ENCODE measurements at regions not wholly inside any gene's neighbourhood (a gene's known extent, or its start where the extent isn't known, plus 50 kb on each side); places are given as distances from the start of the nearest gene placed in this dataset.

- Histone ChIP-seq H3K4me1 (ENCODE audit: insufficient read depth, poor library complexity, severe bottlenecking) (no peaks in the 10 kb centered on the region), H3K27ac (ENCODE audit: poor library complexity, severe bottlenecking) (peak overlapping the region; percentile 12), H3K27me3 (ENCODE audit: insufficient read depth, poor library complexity, severe bottlenecking) (no peaks in the 10 kb centered on the region), H3K36me3 (ENCODE audit: low read depth) (no peaks in the 10 kb centered on the region), H3K9me3 (ENCODE audit: severe bottlenecking) (no peaks in the 10 kb centered on the region), H3K4me3 (ENCODE audit: severe bottlenecking) (no peak overlapping the region)
- ATAC-seq (ENCODE audit: low read depth), result no peak
- TF ChIP-seq CTCF (IDR thresholded peaks at IDR 0.05; ENCODE audit: poor library complexity, severe bottlenecking), result no peak
- no peak for DNase-seq (ENCODE audit: low spot score)
Measured at GRCh38 chr10:3977761-3978160, 192.8 kb upstream of the KLF6 start.

- no peaks in the 10 kb centered on the region for H3K9me3 ChIP-seq (ENCODE audit: severe bottlenecking)
- H3K27ac ChIP-seq (ENCODE audit: poor library complexity, severe bottlenecking), result no peak overlapping the region
- no peak for ATAC-seq (ENCODE audit: low read depth)
- no peaks in the 10 kb centered on the region for H3K27me3 ChIP-seq (ENCODE audit: insufficient read depth, poor library complexity, severe bottlenecking)
- no peaks in the 10 kb centered on the region for H3K36me3 ChIP-seq (ENCODE audit: low read depth)
- no peak for TF ChIP-seq CTCF (IDR thresholded peaks at IDR 0.05; ENCODE audit: poor library complexity, severe bottlenecking)
- no peaks in the 10 kb centered on the region for H3K4me1 ChIP-seq (ENCODE audit: insufficient read depth, poor library complexity, severe bottlenecking)
- no peak for DNase-seq (ENCODE audit: low spot score)
- no peak overlapping the region for H3K4me3 ChIP-seq (ENCODE audit: severe bottlenecking)
Measured at GRCh38 chr10:3976718-3977117, 191.7 kb upstream of the KLF6 start.

- H3K27ac ChIP-seq (ENCODE audit: poor library complexity, severe bottlenecking), result no peak overlapping the region
- no peaks in the 10 kb centered on the region for H3K9me3 ChIP-seq (ENCODE audit: severe bottlenecking)
- no peaks in the 10 kb centered on the region for H3K36me3 ChIP-seq (ENCODE audit: low read depth)
- H3K27me3 ChIP-seq (ENCODE audit: insufficient read depth, poor library complexity, severe bottlenecking), result no peaks in the 10 kb centered on the region
- no peak for ATAC-seq (ENCODE audit: low read depth)
- H3K4me3 ChIP-seq (ENCODE audit: severe bottlenecking), result no peak overlapping the region
- no peaks in the 10 kb centered on the region for H3K4me1 ChIP-seq (ENCODE audit: insufficient read depth, poor library complexity, severe bottlenecking)
- no peak for TF ChIP-seq CTCF (IDR thresholded peaks at IDR 0.05; ENCODE audit: poor library complexity, severe bottlenecking)
- DNase-seq (ENCODE audit: low spot score), result no peak
Measured at GRCh38 chr10:3976171-3976570, 191.2 kb upstream of the KLF6 start.

- DNase-seq (ENCODE audit: low spot score), result no peak
- Histone ChIP-seq H3K27ac (ENCODE audit: poor library complexity, severe bottlenecking) (no peak overlapping the region), H3K4me1 (ENCODE audit: insufficient read depth, poor library complexity, severe bottlenecking) (peaks cover 2% of the 10 kb centered on the region), H3K27me3 (ENCODE audit: insufficient read depth, poor library complexity, severe bottlenecking) (no peaks in the 10 kb centered on the region), H3K4me3 (ENCODE audit: severe bottlenecking) (no peak overlapping the region), H3K36me3 (ENCODE audit: low read depth) (no peaks in the 10 kb centered on the region), H3K9me3 (ENCODE audit: severe bottlenecking) (no peaks in the 10 kb centered on the region)
- TF ChIP-seq CTCF (IDR thresholded peaks at IDR 0.05; ENCODE audit: poor library complexity, severe bottlenecking), result no peak
- no peak for ATAC-seq (ENCODE audit: low read depth)
Measured at GRCh38 chr10:3975016-3975415, 190.0 kb upstream of the KLF6 start.

- H3K4me3 ChIP-seq (ENCODE audit: severe bottlenecking), result no peak overlapping the region
- DNase-seq (ENCODE audit: low spot score) (no peak), ATAC-seq (ENCODE audit: low read depth) (no peak)
- H3K4me1 ChIP-seq (ENCODE audit: insufficient read depth, poor library complexity, severe bottlenecking), result peaks cover 7% of the 10 kb centered on the region
- H3K36me3 ChIP-seq (ENCODE audit: low read depth), result no peaks in the 10 kb centered on the region
- no peaks in the 10 kb centered on the region for H3K27me3 ChIP-seq (ENCODE audit: insufficient read depth, poor library complexity, severe bottlenecking)
- TF ChIP-seq CTCF (IDR thresholded peaks at IDR 0.05; ENCODE audit: poor library complexity, severe bottlenecking), result no peak
- no peak overlapping the region for H3K27ac ChIP-seq (ENCODE audit: poor library complexity, severe bottlenecking)
- H3K9me3 ChIP-seq (ENCODE audit: severe bottlenecking), result no peaks in the 10 kb centered on the region
Measured at GRCh38 chr10:3972460-3973301, 187.7 kb upstream of the KLF6 start.

Measured in RWPE2 (cell line).